ENCODE measurements at regions not wholly inside any gene's neighbourhood (a gene's known extent, or its start where the extent isn't known, plus 50 kb on each side); places are given as distances from the start of the nearest gene placed in this dataset.

- no peaks in the 10 kb centered on the region for H3F3A ChIP-seq (ENCODE audit: insufficient read depth, low read length, poor library complexity, severe bottlenecking)
- H2AFZ ChIP-seq (ENCODE audit: low read depth, low read length) = no peak overlapping the region
- TF ChIP-seq REST (IDR thresholded peaks at IDR 0.05; ENCODE audit: borderline replicate concordance) (no peak), RAD21 (conservative IDR thresholded peaks at IDR 0.05) (no peak), EZH2 (IDR thresholded peaks at IDR 0.05; ENCODE audit: borderline replicate concordance, insufficient read depth, low read length, poor library complexity, severe bottlenecking) (no peak), SMC3 (conservative IDR thresholded peaks at IDR 0.05; ENCODE audit: poor library complexity) (no peak), MXI1 (conservative IDR thresholded peaks at IDR 0.05; ENCODE audit: poor library complexity, severe bottlenecking) (no peak), TAF1 (IDR thresholded peaks at IDR 0.05; ENCODE audit: low read depth) (no peak), CTCF (IDR thresholded peaks at IDR 0.05; ENCODE audit: poor library complexity, severe bottlenecking) (no peak), EP300 (conservative IDR thresholded peaks at IDR 0.05; ENCODE audit: poor library complexity, severe bottlenecking) (no peak)
- no peak overlapping the region for H3K4me3 ChIP-seq (ENCODE audit: low read length)
- H3K36me3 ChIP-seq (ENCODE audit: insufficient read depth, low read length) = no peaks in the 10 kb centered on the region
- H3K79me2 ChIP-seq (replicated peaks; ENCODE audit: insufficient read depth, low read length) = no peaks in the 10 kb centered on the region
- H3K4me2 ChIP-seq (ENCODE audit: low read length) = no peak overlapping the region
- no peaks in the 10 kb centered on the region for H3K9me3 ChIP-seq (ENCODE audit: low read length)
- H4K20me1 ChIP-seq (ENCODE audit: insufficient read depth) = no peaks in the 10 kb centered on the region
- no peaks in the 10 kb centered on the region for H3K27me3 ChIP-seq (ENCODE audit: insufficient read depth, low read depth, low read length)
- H3K9me2 ChIP-seq (ENCODE audit: insufficient read depth, low read length) = no peaks in the 10 kb centered on the region
- H3K9ac ChIP-seq (ENCODE audit: low read length) = no peak overlapping the region
- H3K27ac ChIP-seq (ENCODE audit: low read length) = no peak overlapping the region
Measured at GRCh38 chr22:44407987-44408828, 89.8 kb downstream of the RTL6 start.

GRCh38 chr22:44407171-44407986, 90.7 kb downstream of the RTL6 start:
- no peaks in the 10 kb centered on the region for H3K27me3 ChIP-seq (ENCODE audit: insufficient read depth, low read depth, low read length)
- H2AFZ ChIP-seq (ENCODE audit: low read depth, low read length) = no peak overlapping the region
- H3F3A ChIP-seq (ENCODE audit: insufficient read depth, low read length, poor library complexity, severe bottlenecking) = no peaks in the 10 kb centered on the region
- TF ChIP-seq POLR2AphosphoS5 (IDR thresholded peaks at IDR 0.05) (no peak), REST (IDR thresholded peaks at IDR 0.05; ENCODE audit: borderline replicate concordance) (no peak), CTCF (IDR thresholded peaks at IDR 0.05; ENCODE audit: poor library complexity, severe bottlenecking) (no peak), RAD21 (conservative IDR thresholded peaks at IDR 0.05) (no peak), TAF1 (IDR thresholded peaks at IDR 0.05; ENCODE audit: low read depth) (no peak), EP300 (conservative IDR thresholded peaks at IDR 0.05; ENCODE audit: poor library complexity, severe bottlenecking) (no peak), MXI1 (conservative IDR thresholded peaks at IDR 0.05; ENCODE audit: poor library complexity, severe bottlenecking) (no peak), SMC3 (conservative IDR thresholded peaks at IDR 0.05; ENCODE audit: poor library complexity) (no peak), EZH2 (IDR thresholded peaks at IDR 0.05; ENCODE audit: borderline replicate concordance, insufficient read depth, low read length, poor library complexity, severe bottlenecking) (no peak)
- no peaks in the 10 kb centered on the region for H3K9me2 ChIP-seq (ENCODE audit: insufficient read depth, low read length)
- no peak overlapping the region for H3K4me3 ChIP-seq (ENCODE audit: low read length)
- no peaks in the 10 kb centered on the region for H3K36me3 ChIP-seq (ENCODE audit: insufficient read depth, low read length)
- no peaks in the 10 kb centered on the region for H3K9me3 ChIP-seq (ENCODE audit: low read length)
- no peaks in the 10 kb centered on the region for H4K20me1 ChIP-seq (ENCODE audit: insufficient read depth)
- no peaks in the 10 kb centered on the region for H3K79me2 ChIP-seq (replicated peaks; ENCODE audit: insufficient read depth, low read length)
- H3K27ac ChIP-seq (ENCODE audit: low read length) = no peak overlapping the region
- no peak overlapping the region for H3K4me2 ChIP-seq (ENCODE audit: low read length)
- H3K9ac ChIP-seq (ENCODE audit: low read length) = no peak overlapping the region
